ENCODE measurements at regions not wholly inside any gene's neighbourhood (a gene's known extent, or its start where the extent isn't known, plus 50 kb on each side); places are given as distances from the start of the nearest gene placed in this dataset.

- Histone ChIP-seq H3K27ac (ENCODE audit: extremely low read depth, low read depth, low read length) (no peak overlapping the region), H3K4me1 (ENCODE audit: control insufficient read depth, insufficient read depth, low read length) (no peaks in the 10 kb centered on the region), H3K36me3 (ENCODE audit: control insufficient read depth in 2 of 2, insufficient read depth in 1 of 2, low read length in 2 of 2) (no peaks in the 10 kb centered on the region), H3K4me3 (ENCODE audit: low read depth, low read length) (no peak overlapping the region), H3K9me3 (ENCODE audit: control insufficient read depth, insufficient read depth, low read depth, low read length) (no peaks in the 10 kb centered on the region)
- ChIA-PET CTCF (interaction anchor here (0.6 kb wide), 1 partner anchor 27 kb away, joined by 6 read pairs; no protein-coding TSS in a partner anchor), POLR2A (no interaction called here)
- TF ChIP-seq GLI2 (tag by site-specific recombination; IDR thresholded peaks at IDR 0.05; ENCODE audit: borderline replicate concordance, low read depth) (no peak), ZNF501 (tag by site-specific recombination; IDR thresholded peaks at IDR 0.05) (no peak), ZNF23 (tag by site-specific recombination; IDR thresholded peaks at IDR 0.05; ENCODE audit: borderline replicate concordance) (no peak), ZNF157 (tag by site-specific recombination; IDR thresholded peaks at IDR 0.05) (no peak), SCRT2 (tag by site-specific recombination; IDR thresholded peaks at IDR 0.05) (peak; percentile 25; the same call in 1 of the 2 replicates), ZNF16 (tag by site-specific recombination; IDR thresholded peaks at IDR 0.05; ENCODE audit: low read depth) (no peak), PRDM4 (tag by site-specific recombination; IDR thresholded peaks at IDR 0.05) (no peak)
Measured at GRCh38 chr1:102772831-102773230, 335.5 kb downstream of the COL11A1 start.

- CTCF ChIA-PET: no interaction called here
- Histone ChIP-seq H3K4me1 (ENCODE audit: control insufficient read depth, insufficient read depth, low read length) (no peaks in the 10 kb centered on the region), H3K36me3 (ENCODE audit: control insufficient read depth in 2 of 2, insufficient read depth in 1 of 2, low read length in 2 of 2) (no peaks in the 10 kb centered on the region), H3K9me3 (ENCODE audit: control insufficient read depth, insufficient read depth, low read depth, low read length) (no peaks in the 10 kb centered on the region), H3K4me3 (ENCODE audit: low read depth, low read length) (no peak overlapping the region), H3K27ac (ENCODE audit: extremely low read depth, low read depth, low read length) (no peak overlapping the region)
- no peak for TF ChIP-seq ZNF514 (tag by site-specific recombination; IDR thresholded peaks at IDR 0.05)
- no peak for TF ChIP-seq MEIS1 (CRISPR knock-in tag; IDR thresholded peaks at IDR 0.05; ENCODE audit: borderline replicate concordance)
- TF ChIP-seq ZNF133 (tag by site-specific recombination; IDR thresholded peaks at IDR 0.05): no peak
- no peak for TF ChIP-seq ZBTB7A (tag by site-specific recombination; IDR thresholded peaks at IDR 0.05; ENCODE audit: low read depth)
- no peak for TF ChIP-seq ZNF423 (tag by site-specific recombination; IDR thresholded peaks at IDR 0.05)
- POLR2A ChIA-PET: no interaction called here
Measured at GRCh38 chr1:102758418-102758817, 349.9 kb downstream of the COL11A1 start.

GRCh38 chr1:102757363-102757762 lies 351.0 kb downstream of the COL11A1 start:
- Histone ChIP-seq H3K4me1 (ENCODE audit: control insufficient read depth, insufficient read depth, low read length) (no peaks in the 10 kb centered on the region), H3K9me3 (ENCODE audit: control insufficient read depth, insufficient read depth, low read depth, low read length) (no peaks in the 10 kb centered on the region), H3K27ac (ENCODE audit: extremely low read depth, low read depth, low read length) (no peak overlapping the region), H3K36me3 (ENCODE audit: control insufficient read depth in 2 of 2, insufficient read depth in 1 of 2, low read length in 2 of 2) (no peaks in the 10 kb centered on the region), H3K4me3 (ENCODE audit: low read depth, low read length) (no peak overlapping the region)
- TF ChIP-seq ZNF692 (tag by site-specific recombination; IDR thresholded peaks at IDR 0.05): no peak
- no peak for TF ChIP-seq ZNF184 (tag by site-specific recombination; IDR thresholded peaks at IDR 0.05)
- TF ChIP-seq ZBTB21 (tag by site-specific recombination; IDR thresholded peaks at IDR 0.05): no peak
- TF ChIP-seq ZNF626 (tag by site-specific recombination; IDR thresholded peaks at IDR 0.05): no peak
- TF ChIP-seq ZNF174 (tag by site-specific recombination; IDR thresholded peaks at IDR 0.05): no peak
- TF ChIP-seq ZNF768 (tag by site-specific recombination; IDR thresholded peaks at IDR 0.05): no peak
- no peak for TF ChIP-seq ZEB2 (tag by site-specific recombination; IDR thresholded peaks at IDR 0.05)
- no peak for TF ChIP-seq ZNF837 (tag by site-specific recombination; IDR thresholded peaks at IDR 0.05)
- TF ChIP-seq ZNF169 (tag by site-specific recombination; IDR thresholded peaks at IDR 0.05): no peak
- TF ChIP-seq ZBTB17 (tag by site-specific recombination; IDR thresholded peaks at IDR 0.05): no peak
- TF ChIP-seq MYNN (tag by site-specific recombination; IDR thresholded peaks at IDR 0.05; ENCODE audit: borderline replicate concordance): no peak
- TF ChIP-seq GLIS2 (tag by site-specific recombination; IDR thresholded peaks at IDR 0.05): no peak
- no peak for TF ChIP-seq ZNF843 (tag by site-specific recombination; IDR thresholded peaks at IDR 0.05)
- no peak for TF ChIP-seq ZNF501 (tag by site-specific recombination; IDR thresholded peaks at IDR 0.05)
- ChIA-PET CTCF (no interaction called here), POLR2A (no interaction called here)
